ENCODE measurements at regions not wholly inside any gene's neighbourhood (a gene's known extent, or its start where the extent isn't known, plus 50 kb on each side); places are given as distances from the start of the nearest gene placed in this dataset.

DNA sequence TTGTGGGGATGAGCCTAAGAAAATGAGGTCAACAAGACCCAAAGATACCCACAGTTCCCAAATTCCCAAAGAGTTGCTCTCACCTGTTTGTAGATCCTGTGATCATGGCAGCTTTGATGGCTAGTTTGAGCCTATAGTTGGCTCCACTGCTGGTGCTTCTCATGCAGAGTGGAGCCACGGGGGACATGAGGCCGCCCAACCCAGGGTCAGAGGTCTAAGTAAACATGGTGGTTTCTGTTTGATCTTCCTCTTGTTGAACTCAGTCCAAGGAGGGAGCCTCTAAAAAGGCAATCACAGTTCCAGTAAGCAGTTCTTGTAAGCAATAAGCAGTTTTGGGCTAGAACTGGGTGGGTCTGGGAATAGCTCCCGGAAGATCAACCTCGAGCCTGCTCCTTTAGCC is 125.6 kb upstream of the DHRS4 start:
- H3K9me3 ChIP-seq (ENCODE audit: control insufficient read depth, low read length, poor library complexity, severe bottlenecking): no peaks in the 10 kb centered on the region
- DNase-seq (no peak), ATAC-seq (no peak)
- peaks cover 38% of the 10 kb centered on the region for H3K27me3 Mint-ChIP-seq
- no peak overlapping the region for H3K4me3 Mint-ChIP-seq
- H3K4me1 Mint-ChIP-seq: no peaks in the 10 kb centered on the region
- no peak overlapping the region for H3K27ac Mint-ChIP-seq
- peaks cover 2% of the 10 kb centered on the region for H3K36me3 Mint-ChIP-seq (ENCODE audit: low read depth)

DNA sequence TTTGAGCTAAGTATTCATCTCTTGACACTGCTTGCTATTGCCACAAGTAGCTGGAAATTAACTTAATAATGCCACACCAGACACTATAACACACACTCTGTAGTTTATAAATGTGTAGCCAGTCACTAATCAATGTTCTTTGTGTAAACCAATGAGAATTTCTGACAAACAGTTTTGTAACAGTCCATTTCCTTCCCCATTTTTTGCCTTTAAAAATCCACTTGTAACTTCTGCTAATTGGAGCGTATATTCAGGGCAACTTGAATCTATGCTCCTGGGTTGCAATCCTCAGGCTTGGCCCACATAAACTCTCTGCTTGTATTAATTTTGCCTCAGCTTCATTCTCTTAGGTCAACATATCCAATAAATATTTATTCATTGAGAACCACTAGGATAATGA is 125.0 kb upstream of the DHRS4 start:
- H3K4me1 Mint-ChIP-seq: no peaks in the 10 kb centered on the region
- no peak for DNase-seq
- no peaks in the 10 kb centered on the region for H3K9me3 ChIP-seq (ENCODE audit: control insufficient read depth, low read length, poor library complexity, severe bottlenecking)
- H3K36me3 Mint-ChIP-seq (ENCODE audit: low read depth): peaks cover 2% of the 10 kb centered on the region
- H3K27me3 Mint-ChIP-seq: peaks cover 32% of the 10 kb centered on the region
- H3K27ac Mint-ChIP-seq: no peak overlapping the region
- ATAC-seq: no peak
- no peak overlapping the region for H3K4me3 Mint-ChIP-seq

DNA sequence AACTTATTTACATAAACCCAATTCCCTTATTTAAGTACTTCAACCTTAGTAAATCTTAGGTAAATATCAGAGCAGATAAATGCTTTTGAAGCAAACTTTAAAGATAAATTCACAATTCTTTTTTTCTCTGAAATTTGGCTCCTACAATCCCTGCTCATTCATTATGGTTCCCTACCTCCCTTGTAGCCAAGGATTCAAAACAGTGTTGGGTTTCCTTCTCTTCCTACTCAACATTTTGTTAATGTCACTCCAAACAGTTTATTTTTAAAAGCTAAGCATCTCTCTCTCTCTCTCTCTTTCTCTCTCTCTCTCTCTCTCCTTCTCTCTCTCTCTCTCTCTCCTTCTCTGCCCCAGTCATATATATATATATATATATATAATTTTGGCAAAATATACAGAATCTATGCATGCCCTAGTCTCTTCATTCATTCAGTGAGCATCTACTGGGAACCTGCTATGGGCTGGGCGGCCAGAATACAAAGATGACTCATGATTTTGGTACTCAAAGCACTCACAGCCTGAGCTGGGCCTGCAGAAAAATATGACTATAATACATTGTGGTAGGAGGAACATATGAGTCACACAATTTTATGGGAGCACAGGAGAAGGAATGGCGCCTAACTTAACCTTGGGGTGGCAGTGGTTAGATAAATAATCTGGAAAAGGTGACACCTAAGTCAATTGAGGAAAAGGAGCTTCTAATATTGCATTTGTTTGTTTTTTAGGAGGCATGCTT is 123.7 kb upstream of the DHRS4 start:
- no peaks in the 10 kb centered on the region for H3K9me3 ChIP-seq (ENCODE audit: control insufficient read depth, low read length, poor library complexity, severe bottlenecking)
- no peak for ATAC-seq
- H3K27ac Mint-ChIP-seq: no peak overlapping the region

DNA sequence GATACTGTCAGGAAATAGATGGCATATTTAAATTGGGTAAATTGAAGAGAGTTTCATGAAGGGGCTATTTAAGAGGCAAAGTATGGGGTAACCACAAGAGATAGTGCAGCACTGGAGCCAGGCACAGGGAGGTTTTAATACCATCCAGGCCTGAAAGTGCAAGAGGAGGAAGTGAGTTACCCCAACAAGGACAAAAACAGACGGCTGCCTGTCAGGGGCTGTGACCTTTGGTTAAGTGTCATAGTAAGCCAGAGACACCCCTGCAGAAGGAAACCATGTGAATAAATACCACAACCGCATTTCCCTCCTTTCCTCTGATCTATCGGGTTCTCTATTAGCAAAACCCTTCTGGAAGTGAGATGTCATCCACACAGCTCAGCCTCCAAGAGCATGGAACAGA is 122.0 kb upstream of the DHRS4 start:
- DNase-seq (no peak), ATAC-seq (no peak)
- peaks cover 15% of the 10 kb centered on the region for H3K27me3 Mint-ChIP-seq
- H3K27ac Mint-ChIP-seq: no peak overlapping the region
- H3K9me3 ChIP-seq (ENCODE audit: control insufficient read depth, low read length, poor library complexity, severe bottlenecking): no peaks in the 10 kb centered on the region
- no peak overlapping the region for H3K4me3 Mint-ChIP-seq
- H3K36me3 Mint-ChIP-seq (ENCODE audit: low read depth): peaks cover 2% of the 10 kb centered on the region
- no peaks in the 10 kb centered on the region for H3K4me1 Mint-ChIP-seq

More for the DNA sequence above, 123.7 kb upstream of the DHRS4 start:
- no peak for DNase-seq
- Mint-ChIP-seq H3K4me3 (no peak overlapping the region), H3K36me3 (ENCODE audit: low read depth) (peaks cover 2% of the 10 kb centered on the region), H3K4me1 (no peaks in the 10 kb centered on the region), H3K27me3 (peaks cover 22% of the 10 kb centered on the region)

DNA sequence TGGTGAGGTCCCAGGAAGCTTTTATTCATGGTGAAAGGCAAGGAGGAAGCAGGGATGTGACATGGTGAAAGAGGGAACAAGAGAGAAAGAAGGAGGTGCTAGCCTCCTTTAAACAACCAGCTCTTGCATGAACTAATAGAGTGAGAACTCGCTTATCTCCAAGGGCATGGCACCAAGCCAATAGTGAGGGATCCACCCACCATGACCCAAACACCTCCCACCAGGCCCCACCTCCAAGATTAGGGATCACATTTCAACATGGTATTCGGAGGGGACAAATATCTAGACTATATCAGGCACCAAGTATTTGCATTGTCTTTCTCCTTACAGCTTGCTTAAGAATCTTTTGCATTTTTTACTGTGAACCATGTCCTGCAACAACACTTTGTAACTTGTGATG is 91.9 kb upstream of the DHRS4 start:
- ATAC-seq (no peak), DNase-seq (no peak)
- Mint-ChIP-seq H3K27me3 (peaks cover 54% of the 10 kb centered on the region), H3K4me1 (peaks cover 2% of the 10 kb centered on the region), H3K4me3 (no peak overlapping the region), H3K36me3 (ENCODE audit: low read depth) (peaks cover 2% of the 10 kb centered on the region), H3K27ac (no peak overlapping the region)
- H3K9me3 ChIP-seq (ENCODE audit: control insufficient read depth, low read length, poor library complexity, severe bottlenecking): no peaks in the 10 kb centered on the region

DNA sequence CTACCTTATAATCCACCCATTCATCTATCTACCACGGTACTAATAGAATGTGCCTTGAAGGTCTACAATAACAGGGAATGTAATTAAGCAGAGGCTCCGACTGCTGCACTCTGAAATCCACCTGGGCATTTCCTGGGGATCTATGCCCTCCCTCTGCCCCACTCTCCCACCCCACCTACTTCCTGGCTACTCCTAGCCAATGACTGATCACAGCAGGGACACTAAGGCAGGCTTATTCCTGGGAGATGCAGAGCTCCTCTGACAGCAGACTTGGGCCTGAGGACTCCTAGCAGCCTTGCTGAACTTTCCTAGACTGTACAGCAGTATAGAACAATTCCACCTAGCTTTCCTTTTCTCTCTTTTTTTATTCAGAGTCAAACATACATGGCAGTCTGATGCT is 91.1 kb upstream of the DHRS4 start:
- peaks cover 2% of the 10 kb centered on the region for H3K36me3 Mint-ChIP-seq (ENCODE audit: low read depth)
- DNase-seq (no peak), ATAC-seq (no peak)
- H3K4me1 Mint-ChIP-seq: peaks cover 2% of the 10 kb centered on the region
- H3K27ac Mint-ChIP-seq: no peak overlapping the region
- no peaks in the 10 kb centered on the region for H3K9me3 ChIP-seq (ENCODE audit: control insufficient read depth, low read length, poor library complexity, severe bottlenecking)
- peaks cover 53% of the 10 kb centered on the region for H3K27me3 Mint-ChIP-seq
- no peak overlapping the region for H3K4me3 Mint-ChIP-seq

DNA sequence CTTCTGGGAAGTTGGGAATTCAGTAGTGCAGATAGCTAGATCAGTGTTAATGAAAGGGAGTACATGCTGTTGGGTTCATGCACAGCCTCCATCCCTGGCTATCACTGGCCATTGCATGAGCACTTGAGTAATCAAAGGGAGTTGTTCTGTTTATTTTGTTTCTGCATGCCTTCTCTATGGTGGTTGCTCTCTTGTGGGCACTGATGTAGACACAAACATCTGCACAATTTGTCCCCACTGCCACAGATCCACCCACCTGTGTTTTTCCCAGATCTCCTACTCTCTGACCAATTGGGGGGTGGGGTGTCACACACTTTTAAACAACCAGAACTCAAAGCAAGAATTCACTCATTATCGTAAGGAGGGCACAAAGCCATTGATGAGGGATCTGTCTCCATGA is 89.7 kb upstream of the DHRS4 start:
- DNase-seq (no peak), ATAC-seq (no peak)
- H3K27ac Mint-ChIP-seq: no peak overlapping the region
- H3K27me3 Mint-ChIP-seq: peaks cover 54% of the 10 kb centered on the region
- peaks cover 2% of the 10 kb centered on the region for H3K4me1 Mint-ChIP-seq
- peaks cover 2% of the 10 kb centered on the region for H3K36me3 Mint-ChIP-seq (ENCODE audit: low read depth)
- H3K9me3 ChIP-seq (ENCODE audit: control insufficient read depth, low read length, poor library complexity, severe bottlenecking): no peaks in the 10 kb centered on the region
- H3K4me3 Mint-ChIP-seq: no peak overlapping the region

DNA sequence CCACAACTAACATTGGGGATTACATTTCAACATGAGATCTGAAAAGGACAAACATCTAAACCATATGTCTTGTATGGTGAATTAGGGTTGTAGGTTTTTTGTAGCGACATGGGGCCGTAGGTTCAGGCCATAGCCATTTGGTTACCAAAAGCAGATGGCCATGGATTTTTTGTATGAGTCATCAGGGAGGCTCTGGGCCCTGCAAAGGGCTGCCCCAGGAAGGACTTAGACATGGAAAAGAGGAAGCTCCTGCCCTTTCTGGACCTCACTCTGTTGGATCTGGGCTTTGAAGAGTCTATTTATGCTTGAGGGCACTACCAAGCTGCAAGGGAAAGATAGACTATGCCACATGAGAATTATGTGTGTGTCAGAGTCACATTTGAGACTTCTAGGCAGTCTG is 89.3 kb upstream of the DHRS4 start:
- H3K27me3 Mint-ChIP-seq: peaks cover 50% of the 10 kb centered on the region
- H3K9me3 ChIP-seq (ENCODE audit: control insufficient read depth, low read length, poor library complexity, severe bottlenecking): no peaks in the 10 kb centered on the region
- peaks cover 2% of the 10 kb centered on the region for H3K4me1 Mint-ChIP-seq
- no peak overlapping the region for H3K27ac Mint-ChIP-seq
- H3K4me3 Mint-ChIP-seq: no peak overlapping the region
- H3K36me3 Mint-ChIP-seq (ENCODE audit: low read depth): peaks cover 2% of the 10 kb centered on the region
- DNase-seq (no peak), ATAC-seq (no peak)

DNA sequence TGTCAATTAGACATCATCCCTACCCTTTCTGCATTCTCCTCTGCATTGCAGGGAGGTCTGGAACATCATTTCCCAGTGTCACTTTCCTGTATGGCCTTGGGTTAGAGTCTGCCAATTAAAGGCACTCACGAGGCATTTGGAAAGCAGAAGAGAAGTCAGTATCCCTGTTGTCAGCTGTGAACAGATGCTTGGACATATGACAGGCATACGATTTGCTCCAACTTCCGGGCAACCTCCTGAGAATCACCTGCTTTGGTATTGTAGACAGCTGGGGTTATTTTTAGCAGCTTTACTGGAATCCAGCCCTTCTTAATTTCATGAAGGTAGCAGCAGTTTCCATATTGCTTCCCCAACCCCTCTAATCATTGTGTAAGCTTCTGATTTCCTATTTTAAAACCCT is 88.7 kb upstream of the DHRS4 start:
- Mint-ChIP-seq H3K4me3 (no peak overlapping the region), H3K27me3 (peaks cover 52% of the 10 kb centered on the region), H3K4me1 (peaks cover 2% of the 10 kb centered on the region), H3K36me3 (ENCODE audit: low read depth) (peaks cover 2% of the 10 kb centered on the region), H3K27ac (no peak overlapping the region)
- no peaks in the 10 kb centered on the region for H3K9me3 ChIP-seq (ENCODE audit: control insufficient read depth, low read length, poor library complexity, severe bottlenecking)
- ATAC-seq (no peak), DNase-seq (no peak)

DNA sequence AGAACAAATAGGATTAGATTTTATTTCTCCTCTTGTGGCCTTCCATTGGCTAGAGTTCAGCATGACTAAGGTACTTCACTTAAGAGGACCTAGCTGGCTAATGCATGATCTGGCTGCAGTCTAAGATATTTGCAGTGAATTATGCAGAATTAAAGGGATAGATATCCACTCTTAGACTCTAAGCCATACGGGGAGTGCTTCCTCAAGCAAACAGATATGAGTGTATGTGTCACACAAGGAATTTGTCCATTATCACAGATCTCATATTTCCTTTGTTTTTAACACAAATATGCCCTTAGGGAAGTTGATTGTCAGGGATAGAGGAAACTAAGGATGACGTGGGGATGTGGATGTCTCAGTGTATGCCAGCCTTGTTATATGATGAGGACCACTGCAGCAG is 88.1 kb upstream of the DHRS4 start:
- Mint-ChIP-seq H3K36me3 (ENCODE audit: low read depth) (peaks cover 2% of the 10 kb centered on the region), H3K4me3 (no peak overlapping the region), H3K27me3 (peaks cover 58% of the 10 kb centered on the region), H3K27ac (no peak overlapping the region), H3K4me1 (peaks cover 2% of the 10 kb centered on the region)
- no peaks in the 10 kb centered on the region for H3K9me3 ChIP-seq (ENCODE audit: control insufficient read depth, low read length, poor library complexity, severe bottlenecking)
- no peak for DNase-seq
- no peak for ATAC-seq

DNA sequence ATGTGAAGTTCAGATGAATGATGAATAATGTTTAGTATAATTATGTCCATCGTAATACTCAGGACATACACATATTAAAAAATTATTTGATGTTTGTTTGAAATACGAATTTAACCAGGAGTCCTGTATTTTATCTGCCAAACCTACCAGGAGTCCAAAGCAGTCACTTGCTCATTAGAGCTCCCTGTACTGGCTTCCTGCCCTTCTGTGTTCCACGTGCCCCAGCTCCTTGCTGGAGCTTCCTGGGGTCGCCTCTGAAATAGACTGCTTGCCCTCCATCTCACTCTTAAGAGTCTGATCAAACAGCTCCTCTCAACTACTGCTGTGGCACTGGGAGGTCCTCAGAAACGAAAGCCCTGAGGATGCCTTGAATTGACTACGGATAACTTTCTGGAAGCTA is 87.3 kb upstream of the DHRS4 start:
- DNase-seq (no peak), ATAC-seq (no peak)
- Mint-ChIP-seq H3K27me3 (peaks cover 62% of the 10 kb centered on the region), H3K4me1 (peaks cover 2% of the 10 kb centered on the region), H3K36me3 (ENCODE audit: low read depth) (peaks cover 2% of the 10 kb centered on the region), H3K27ac (no peak overlapping the region), H3K4me3 (no peak overlapping the region)
- H3K9me3 ChIP-seq (ENCODE audit: control insufficient read depth, low read length, poor library complexity, severe bottlenecking): no peaks in the 10 kb centered on the region

DNA sequence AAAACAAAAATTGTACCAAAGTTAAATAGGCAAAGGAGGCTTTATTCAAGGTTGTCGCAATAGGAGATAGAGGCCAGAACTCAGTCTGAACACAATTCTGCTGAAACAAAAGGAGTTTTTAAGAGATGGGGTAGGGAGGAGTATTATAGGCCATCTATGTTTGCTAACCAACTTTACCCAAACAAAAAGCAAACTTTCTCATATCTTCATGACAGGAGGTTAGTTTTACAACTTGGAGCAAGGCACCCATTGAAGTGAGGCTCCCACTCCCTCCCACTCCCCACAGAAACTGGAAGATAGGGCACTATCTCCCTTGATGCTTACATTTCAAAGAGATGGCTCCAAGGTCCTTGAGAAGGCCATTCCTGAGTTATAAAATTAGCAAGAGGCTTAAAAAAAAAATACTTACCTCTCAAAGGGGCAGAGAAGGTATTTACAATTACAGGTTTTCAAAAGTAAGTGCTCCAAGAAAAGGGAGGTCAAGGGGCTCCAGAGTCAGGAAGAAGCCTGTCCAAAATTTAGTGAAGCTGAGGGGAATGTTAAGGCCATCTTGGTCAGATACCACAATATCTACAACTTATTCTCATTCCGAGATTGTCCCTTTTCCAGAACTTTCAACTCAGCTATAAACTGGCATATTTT is 84.4 kb upstream of the DHRS4 start:
- H3K9me3 ChIP-seq (ENCODE audit: control insufficient read depth, low read length, poor library complexity, severe bottlenecking): no peaks in the 10 kb centered on the region
- H3K36me3 Mint-ChIP-seq (ENCODE audit: low read depth): peaks cover 4% of the 10 kb centered on the region
- no peak for DNase-seq
- H3K4me3 Mint-ChIP-seq: no peak overlapping the region
- ATAC-seq: no peak
- no peak overlapping the region for H3K27ac Mint-ChIP-seq
- no peaks in the 10 kb centered on the region for H3K4me1 Mint-ChIP-seq
- H3K27me3 Mint-ChIP-seq: peaks cover 49% of the 10 kb centered on the region

DNA sequence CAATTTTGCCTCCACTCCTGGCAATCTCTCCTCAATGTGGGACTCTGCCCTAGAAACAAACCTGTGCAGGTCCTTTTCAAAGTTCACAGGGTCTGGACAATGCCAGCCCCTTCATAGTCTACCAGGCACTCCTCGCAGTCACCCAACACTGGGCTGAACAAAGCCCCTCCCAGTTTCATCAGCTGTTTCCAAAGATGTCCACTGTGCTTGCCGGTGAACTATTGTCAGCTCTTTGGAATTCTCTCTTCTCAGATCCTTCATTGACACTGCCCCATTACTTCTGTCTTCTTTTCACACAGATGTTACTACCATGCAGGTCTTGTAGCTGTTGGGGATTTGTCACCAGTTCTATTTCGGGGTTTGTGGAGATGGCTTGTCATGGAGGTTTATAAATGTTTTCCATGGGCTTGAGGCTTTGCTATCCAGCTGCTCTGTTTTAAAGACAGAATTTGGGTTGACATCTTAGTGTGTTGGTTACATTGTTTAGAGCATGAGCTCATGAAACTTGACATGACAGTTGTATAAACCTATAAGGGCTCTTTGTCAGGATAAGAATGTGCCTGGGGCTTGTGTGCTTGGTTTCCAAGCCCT is 77.3 kb upstream of the DHRS4 start:
- H3K4me1 Mint-ChIP-seq: no peaks in the 10 kb centered on the region
- no peak overlapping the region for H3K4me3 Mint-ChIP-seq
- no peak overlapping the region for H3K27ac Mint-ChIP-seq
- no peaks in the 10 kb centered on the region for H3K9me3 ChIP-seq (ENCODE audit: control insufficient read depth, low read length, poor library complexity, severe bottlenecking)
- ATAC-seq: no peak
- peaks cover 39% of the 10 kb centered on the region for H3K27me3 Mint-ChIP-seq
- no peak for DNase-seq
- H3K36me3 Mint-ChIP-seq (ENCODE audit: low read depth): peaks cover 11% of the 10 kb centered on the region

DNA sequence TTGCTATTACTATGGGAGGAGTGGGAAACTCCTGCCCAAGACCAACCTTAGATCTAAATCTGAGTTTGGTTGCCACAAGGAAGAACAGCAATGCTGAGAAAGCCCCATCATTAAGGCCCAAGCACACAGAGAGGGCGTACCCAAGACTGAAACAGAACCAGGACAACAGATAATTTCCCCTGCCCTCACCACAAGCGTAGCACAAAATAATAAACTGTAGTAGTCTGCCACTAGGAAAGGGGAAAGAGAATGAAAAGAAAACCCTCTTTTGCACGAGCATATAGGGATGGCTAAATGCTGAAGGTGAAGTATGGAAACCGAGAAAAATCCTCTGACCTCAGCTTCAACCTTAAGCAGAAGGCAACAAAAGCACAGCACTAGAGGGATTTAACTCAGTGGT is 76.5 kb upstream of the DHRS4 start:
- no peaks in the 10 kb centered on the region for H3K4me1 Mint-ChIP-seq
- H3K9me3 ChIP-seq (ENCODE audit: control insufficient read depth, low read length, poor library complexity, severe bottlenecking): no peaks in the 10 kb centered on the region
- peaks cover 8% of the 10 kb centered on the region for H3K36me3 Mint-ChIP-seq (ENCODE audit: low read depth)
- H3K4me3 Mint-ChIP-seq: no peak overlapping the region
- DNase-seq (no peak), ATAC-seq (no peak)
- H3K27ac Mint-ChIP-seq: no peak overlapping the region
- peaks cover 39% of the 10 kb centered on the region for H3K27me3 Mint-ChIP-seq

Data from T-helper 17 cell (primary cell).